HEK293 (cell line): ENCODE measurements at regions not wholly inside any gene's neighbourhood (a gene's known extent, or its start where the extent isn't known, plus 50 kb on each side); places are given as distances from the start of the nearest gene placed in this dataset.

Source experiments
- CTCF ChIA-PET: fragments of 350-600 bp; formaldehyde crosslinking; extraction: SDS; loops from one replicate; lab custom pipeline; 2021; ENCODE audit warnings: antibody characterized with exemption; lab: Yijun Ruan, JAX
- POLR2A ChIA-PET: fragments of 300-600 bp; formaldehyde crosslinking; extraction: SDS; loops from one replicate; lab custom pipeline; 2020; ENCODE audit warnings: antibody characterized with exemption, inconsistent platforms; lab: Yijun Ruan, JAX
- H3K27ac ChIP-seq: fragments of 200-500 bp; sonication (Bioruptor generic); 2 replicates; pipeline ENCODE4 v1.5.1; 2014; ENCODE audit warnings: low read depth, low read length, control low read depth, inconsistent platforms; ENCODE audit errors: extremely low read depth
- H3K36me3 ChIP-seq, 2 experiments: fragments of 200-500 bp in 1 of 2; sonication (Bioruptor generic) in 1 of 2; 1 replicate in 1 of 2; 2 replicates in 1 of 2; pipeline ENCODE4 v1.5.1; 2014 to 2017; ENCODE audit warnings: inconsistent platforms in 2 of 2, low read length in 2 of 2; ENCODE audit not compliant: control insufficient read depth in 2 of 2, insufficient read depth in 1 of 2
- H3K4me1 ChIP-seq: fragments of 200-500 bp; sonication (Bioruptor generic); 2 replicates; pipeline ENCODE4 v1.5.1; 2014; ENCODE audit warnings: mild to moderate bottlenecking, low read length, inconsistent platforms; ENCODE audit not compliant: control insufficient read depth, insufficient read depth
- H3K4me3 ChIP-seq: 2 replicates; pipeline ENCODE4 v1.5.1; 2011; ENCODE audit warnings: low read depth, mild to moderate bottlenecking, control low read depth, low read length, moderate library complexity
- H3K9me3 ChIP-seq: fragments of 200-500 bp; sonication (Bioruptor generic); 2 replicates; pipeline ENCODE4 v1.5.1; 2014; ENCODE audit warnings: low read depth, low read length, inconsistent platforms; ENCODE audit not compliant: control insufficient read depth, insufficient read depth
- KLF10 ChIP-seq: fragments of 450-650 bp; IDR thresholded peaks from 2 replicates; pipeline ENCODE4 v1.5.1; 2018; ENCODE audit warnings: missing biosample characterization, mild to moderate bottlenecking, missing genetic modification characterization
- KLF8 ChIP-seq: fragments of 450-650 bp; formaldehyde crosslinking; IDR thresholded peaks from 2 replicates; pipeline ENCODE4 v1.5.1; 2016; ENCODE audit warnings: missing biosample characterization, missing genetic modification characterization
- PRDM10 ChIP-seq: fragments of 450-650 bp; formaldehyde crosslinking; IDR thresholded peaks from 2 replicates; pipeline ENCODE4 v1.5.1; 2016; ENCODE audit warnings: missing biosample characterization, missing genetic modification characterization
- PRDM6 ChIP-seq: fragments of 450-650 bp; formaldehyde crosslinking; IDR thresholded peaks from 2 replicates; pipeline ENCODE4 v1.5.1; 2017; ENCODE audit warnings: missing biosample characterization, missing genetic modification characterization
- SP2 ChIP-seq: fragments of 450-650 bp; formaldehyde crosslinking; IDR thresholded peaks from 2 replicates; pipeline ENCODE4 v1.5.1; 2016; ENCODE audit warnings: missing biosample characterization, missing genetic modification characterization
- SP3 ChIP-seq: fragments of 450-650 bp; formaldehyde crosslinking; IDR thresholded peaks from 2 replicates; pipeline ENCODE4 v1.5.1; 2016; ENCODE audit warnings: missing biosample characterization, missing genetic modification characterization
- ZNF214 ChIP-seq: fragments of 450-650 bp; formaldehyde crosslinking; IDR thresholded peaks from 2 replicates; pipeline ENCODE4 v1.5.1; 2017; ENCODE audit warnings: missing biosample characterization, mild to moderate bottlenecking, missing genetic modification characterization, borderline replicate concordance
- ZNF37A ChIP-seq: fragments of 450-650 bp; IDR thresholded peaks from 2 replicates; pipeline ENCODE4 v1.5.1; 2018; ENCODE audit warnings: missing biosample characterization, missing genetic modification characterization
- ZNF426 ChIP-seq: fragments of 450-650 bp; formaldehyde crosslinking; IDR thresholded peaks from 2 replicates; pipeline ENCODE4 v1.5.1; 2017; ENCODE audit warnings: missing biosample characterization, missing genetic modification characterization, mild to moderate bottlenecking, inconsistent platforms, moderate library complexity
- ZNF449 ChIP-seq: fragments of 450-650 bp; formaldehyde crosslinking; IDR thresholded peaks from 2 replicates; pipeline ENCODE4 v1.5.1; 2017; ENCODE audit warnings: missing biosample characterization, mild to moderate bottlenecking, missing genetic modification characterization, moderate library complexity
- ZNF501 ChIP-seq: fragments of 450-650 bp; formaldehyde crosslinking; IDR thresholded peaks from 2 replicates; pipeline ENCODE4 v1.5.1; 2016; ENCODE audit warnings: missing biosample characterization, missing genetic modification characterization
- ZNF510 ChIP-seq: fragments of 450-650 bp; formaldehyde crosslinking; IDR thresholded peaks from 2 replicates; pipeline ENCODE4 v1.5.1; 2018; ENCODE audit warnings: mild to moderate bottlenecking, missing genetic modification characterization, missing biosample characterization; ENCODE audit not compliant: insufficient replicate concordance
- ZNF544 ChIP-seq: fragments of 450-650 bp; formaldehyde crosslinking; IDR thresholded peaks from 2 replicates; pipeline ENCODE4 v1.5.0; 2017; ENCODE audit warnings: missing biosample characterization, missing genetic modification characterization
- ZNF549 ChIP-seq: fragments of 450-650 bp; IDR thresholded peaks from 2 replicates; pipeline ENCODE4 v1.5.1; 2018; ENCODE audit warnings: missing biosample characterization, missing genetic modification characterization, mild to moderate bottlenecking, inconsistent platforms, moderate library complexity
- ZNF660 ChIP-seq: fragments of 450-650 bp; IDR thresholded peaks from 2 replicates; pipeline ENCODE4 v1.5.1; 2018; ENCODE audit warnings: missing biosample characterization, mild to moderate bottlenecking, missing genetic modification characterization
- ZNF664 ChIP-seq: fragments of 450-650 bp; formaldehyde crosslinking; IDR thresholded peaks from 2 replicates; pipeline ENCODE4 v1.5.1; 2016; ENCODE audit warnings: missing biosample characterization, missing genetic modification characterization
- TF ChIP-seq, protein P1 (sequence below): fragments of 450-650 bp; formaldehyde crosslinking; IDR thresholded peaks from 2 replicates; pipeline ENCODE4 v1.5.1; 2016; ENCODE audit warnings: missing biosample characterization, missing genetic modification characterization, borderline replicate concordance

DNA sequence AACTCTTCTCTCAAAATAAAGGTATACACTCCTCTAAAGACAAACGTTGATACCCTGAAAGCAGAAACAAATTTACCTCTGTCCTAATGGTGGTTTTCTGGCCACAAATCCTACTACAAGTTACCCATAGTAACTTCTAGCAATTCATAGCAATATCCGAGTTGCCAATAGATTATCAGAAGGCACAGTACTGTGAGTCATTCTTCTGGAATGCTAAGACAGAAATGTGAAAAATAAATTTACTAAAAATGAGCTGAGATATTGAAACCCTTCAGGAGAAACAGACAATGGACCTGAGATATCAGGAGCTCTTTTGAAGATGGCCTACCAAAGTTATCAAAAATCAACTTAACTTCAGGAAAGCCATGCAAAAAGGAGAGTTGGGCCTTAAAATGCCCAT, 715.0 kb upstream of the ADAMTS5 start:
- CTCF ChIA-PET: no interaction called here
- no peaks in the 10 kb centered on the region; the same call in 1 of the 2 replicates for H3K9me3 ChIP-seq
- no peak for TF ChIP-seq ZNF549 (tag by site-specific recombination)
- no peak for TF ChIP-seq PRDM10
- TF ChIP-seq, all 188 proteins: peak for 0
- no peaks in the 10 kb centered on the region for H3K4me1 ChIP-seq
- H3K36me3 ChIP-seq: no peaks in the 10 kb centered on the region
- POLR2A ChIA-PET: no interaction called here
- H3K4me3 ChIP-seq: no peak overlapping the region
- H3K27ac ChIP-seq: no peak overlapping the region

DNA sequence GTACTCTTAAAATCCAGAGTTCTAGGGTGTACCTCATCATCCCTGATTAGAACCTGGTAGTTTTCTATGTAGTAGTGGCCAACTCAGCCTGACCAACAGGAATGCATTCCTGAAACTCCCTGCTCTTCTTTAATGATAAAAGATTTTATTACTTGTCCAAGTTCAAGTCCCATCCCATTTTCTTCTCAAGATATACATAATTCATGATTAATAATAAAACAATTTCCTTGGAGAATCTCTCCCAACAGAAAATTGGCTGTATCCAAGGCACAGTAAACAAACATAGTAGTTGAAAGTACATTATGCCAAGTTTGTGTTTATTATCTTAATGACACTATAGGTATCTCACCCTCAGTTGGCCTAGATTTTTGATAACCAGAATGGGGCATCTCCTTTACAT, 714.1 kb upstream of the ADAMTS5 start:
- TF ChIP-seq KLF10 (tag by site-specific recombination) (no peak), SP3 (no peak), ZNF664 (tag by site-specific recombination) (no peak), ZNF501 (tag by site-specific recombination) (no peak), ZNF449 (tag by site-specific recombination) (no peak), ZNF544 (tag by site-specific recombination) (no peak)
- TF ChIP-seq, protein P1, sequence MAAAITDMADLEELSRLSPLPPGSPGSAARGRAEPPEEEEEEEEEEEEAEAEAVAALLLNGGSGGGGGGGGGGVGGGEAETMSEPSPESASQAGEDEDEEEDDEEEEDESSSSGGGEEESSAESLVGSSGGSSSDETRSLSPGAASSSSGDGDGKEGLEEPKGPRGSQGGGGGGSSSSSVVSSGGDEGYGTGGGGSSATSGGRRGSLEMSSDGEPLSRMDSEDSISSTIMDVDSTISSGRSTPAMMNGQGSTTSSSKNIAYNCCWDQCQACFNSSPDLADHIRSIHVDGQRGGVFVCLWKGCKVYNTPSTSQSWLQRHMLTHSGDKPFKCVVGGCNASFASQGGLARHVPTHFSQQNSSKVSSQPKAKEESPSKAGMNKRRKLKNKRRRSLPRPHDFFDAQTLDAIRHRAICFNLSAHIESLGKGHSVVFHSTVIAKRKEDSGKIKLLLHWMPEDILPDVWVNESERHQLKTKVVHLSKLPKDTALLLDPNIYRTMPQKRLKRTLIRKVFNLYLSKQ: no peak
- ChIA-PET POLR2A (no interaction called here), CTCF (interaction anchor here (0.6 kb wide), 1 partner anchor 16 kb away, joined by 3 read pairs; no protein-coding TSS in a partner anchor)

GRCh38 chr21:27680181-27680580, 713.3 kb upstream of the ADAMTS5 start:
- no peak overlapping the region for H3K4me3 ChIP-seq
- no peaks in the 10 kb centered on the region for H3K4me1 ChIP-seq
- POLR2A ChIA-PET: no interaction called here
- no peaks in the 10 kb centered on the region; the same call in 1 of the 2 replicates for H3K9me3 ChIP-seq
- H3K27ac ChIP-seq: no peak overlapping the region
- no peaks in the 10 kb centered on the region for H3K36me3 ChIP-seq
- CTCF ChIA-PET: interaction anchor here (0.6 kb wide), 1 partner anchor 15 kb away, joined by 3 read pairs; no protein-coding TSS in a partner anchor
- no peak for TF ChIP-seq ZNF214
- TF ChIP-seq PRDM10: no peak
- no peak for TF ChIP-seq PRDM6 (tag by site-specific recombination)
- TF ChIP-seq KLF8 (tag by site-specific recombination): no peak
- no peak for TF ChIP-seq ZNF37A (tag by site-specific recombination)
- TF ChIP-seq ZNF660 (tag by site-specific recombination): no peak
- TF ChIP-seq SP2 (tag by site-specific recombination): no peak
- TF ChIP-seq ZNF510 (tag by site-specific recombination): no peak
- TF ChIP-seq ZNF426 (tag by site-specific recombination): no peak
- TF ChIP-seq, protein P1: no peak

More for the DNA sequence above, 714.1 kb upstream of the ADAMTS5 start:
- Histone ChIP-seq H3K4me1 (no peaks in the 10 kb centered on the region), H3K4me3 (no peak overlapping the region), H3K9me3 (no peaks in the 10 kb centered on the region; the same call in 1 of the 2 replicates), H3K27ac (no peak overlapping the region), H3K36me3 (no peaks in the 10 kb centered on the region)
